H4 (cell line): ENCODE measurements at regions not wholly inside any gene's neighbourhood (a gene's known extent, or its start where the extent isn't known, plus 50 kb on each side); places are given as distances from the start of the nearest gene placed in this dataset.

Source experiments
- DNase-seq: peaks from one replicate; pipeline ENCODE4 v3.0.0-alpha.2; 2015; ENCODE audit warnings: low spot score

- no peak for DNase-seq
Observed at GRCh38 chr5:166948679-166949078, 1342.8 kb upstream of the WWC1 start.

GRCh38 chr5:166952048-166952447 lies 1339.4 kb upstream of the WWC1 start:
- no peak for DNase-seq

- DNase-seq = no peak
Observed at GRCh38 chr5:166957782-166958181, 1333.7 kb upstream of the WWC1 start.

- DNase-seq = no peak
Observed at GRCh38 chr5:166959766-166960165, 1331.7 kb upstream of the WWC1 start.

- DNase-seq = no peak
Observed at GRCh38 chr5:166961028-166961427, 1330.4 kb upstream of the WWC1 start.

- no peak for DNase-seq
Observed at GRCh38 chr5:166961913-166962312, 1329.5 kb upstream of the WWC1 start.

GRCh38 chr5:166962461-166962860 lies 1329.0 kb upstream of the WWC1 start:
- DNase-seq = no peak

GRCh38 chr5:166963596-166963995 lies 1327.8 kb upstream of the WWC1 start:
- DNase-seq = no peak

- no peak for DNase-seq
Observed at GRCh38 chr5:166977911-166978422, 1313.5 kb upstream of the WWC1 start.

GRCh38 chr5:166979307-166979895 lies 1312.0 kb upstream of the WWC1 start:
- no peak for DNase-seq

- no peak for DNase-seq
Observed at GRCh38 chr5:166980666-166981065, 1310.8 kb upstream of the WWC1 start.

- DNase-seq = no peak
Observed at GRCh38 chr5:166982226-166982625, 1309.2 kb upstream of the WWC1 start.

GRCh38 chr5:166991601-166992000 lies 1299.8 kb upstream of the WWC1 start:
- DNase-seq = no peak

- no peak for DNase-seq
Observed at GRCh38 chr5:166992108-166992507, 1299.3 kb upstream of the WWC1 start.

GRCh38 chr5:166992874-166993722 lies 1298.3 kb upstream of the WWC1 start:
- no peak for DNase-seq

- no peak for DNase-seq
Observed at GRCh38 chr5:166994226-166994625, 1297.2 kb upstream of the WWC1 start.

- no peak for DNase-seq
Observed at GRCh38 chr5:167001246-167001645, 1290.2 kb upstream of the WWC1 start.

- no peak for DNase-seq
Observed at GRCh38 chr5:167008705-167009104, 1282.7 kb upstream of the WWC1 start.

- no peak for DNase-seq
Observed at GRCh38 chr5:167011196-167011595, 1280.2 kb upstream of the WWC1 start.

GRCh38 chr5:167012123-167013034 lies 1279.1 kb upstream of the WWC1 start:
- DNase-seq = no peak

- no peak for DNase-seq
Observed at GRCh38 chr5:167014401-167015056, 1276.9 kb upstream of the WWC1 start.

- DNase-seq = no peak
Observed at GRCh38 chr5:167020418-167020817, 1271.0 kb upstream of the WWC1 start.
